ENCODE measurements at regions not wholly inside any gene's neighbourhood (a gene's known extent, or its start where the extent isn't known, plus 50 kb on each side); places are given as distances from the start of the nearest gene placed in this dataset.
"Not testable (repeated sequence)": the region's sequence is repeated elsewhere in the genome, so short reads cannot be mapped to it uniquely, and the experiment has no call there.

- DNase-seq (ENCODE audit: insufficient read length, low spot score), result no peak
- no peak for FAIRE-seq
Observed at GRCh38 chr5:86671536-86671935, 53.8 kb downstream of the COX7C start.

GRCh38 chr5:86674069-86674468 is 56.3 kb downstream of the COX7C start:
- FAIRE-seq (no peak), DNase-seq (ENCODE audit: insufficient read length, low spot score) (no peak)

GRCh38 chr5:86675311-86675710 is 57.6 kb downstream of the COX7C start:
- FAIRE-seq, result no peak

GRCh38 chr5:86679529-86679928 is 61.8 kb downstream of the COX7C start:
- DNase-seq (ENCODE audit: insufficient read length, low spot score) (peak; percentile 6), FAIRE-seq (no peak)

More at GRCh38 chr5:86675311-86675710, 57.6 kb downstream of the COX7C start:
- DNase-seq (ENCODE audit: insufficient read length, low spot score), result no peak

GRCh38 chr5:86679949-86680348 is 62.2 kb downstream of the COX7C start:
- FAIRE-seq (no peak), DNase-seq (ENCODE audit: insufficient read length, low spot score) (no peak)

- FAIRE-seq (no peak), DNase-seq (ENCODE audit: insufficient read length, low spot score) (no peak)
Observed at GRCh38 chr5:86684222-86684621, 66.5 kb downstream of the COX7C start.

GRCh38 chr5:86686046-86686445 is 68.3 kb downstream of the COX7C start:
- DNase-seq (ENCODE audit: insufficient read length, low spot score) (no peak), FAIRE-seq (no peak)

- DNase-seq (ENCODE audit: insufficient read length, low spot score), result no peak
- no peak for FAIRE-seq
Observed at GRCh38 chr5:86688406-86688805, 70.7 kb downstream of the COX7C start.

- no peak for FAIRE-seq
Observed at GRCh38 chr5:86689103-86689729, 71.5 kb downstream of the COX7C start.

GRCh38 chr5:86709157-86709881 is 91.6 kb downstream of the COX7C start:
- FAIRE-seq, result no peak
- DNase-seq (ENCODE audit: insufficient read length, low spot score), result no peak

More at GRCh38 chr5:86689103-86689729, 71.5 kb downstream of the COX7C start:
- DNase-seq (ENCODE audit: insufficient read length, low spot score), result no peak

GRCh38 chr5:86716121-86716520 is 98.4 kb downstream of the COX7C start:
- FAIRE-seq (no peak), DNase-seq (ENCODE audit: insufficient read length, low spot score) (no peak)

- not testable (repeated sequence) for DNase-seq (ENCODE audit: insufficient read length, low spot score); FAIRE-seq
Observed at GRCh38 chr5:86731319-86732117, 113.8 kb downstream of the COX7C start.

- FAIRE-seq (no peak), DNase-seq (ENCODE audit: insufficient read length, low spot score) (no peak)
Observed at GRCh38 chr5:86735370-86735769, 117.6 kb downstream of the COX7C start.

GRCh38 chr5:86737579-86737978 is 119.8 kb downstream of the COX7C start:
- FAIRE-seq, result no peak
- DNase-seq (ENCODE audit: insufficient read length, low spot score), result no peak

- FAIRE-seq, result no peak
- no peak for DNase-seq (ENCODE audit: insufficient read length, low spot score)
Observed at GRCh38 chr5:86748538-86749105, 130.9 kb downstream of the COX7C start.

GRCh38 chr5:86749841-86750240 is 132.1 kb downstream of the COX7C start:
- DNase-seq (ENCODE audit: insufficient read length, low spot score) (no peak), FAIRE-seq (no peak)

GRCh38 chr5:86756839-86757238 is 139.1 kb downstream of the COX7C start:
- DNase-seq (ENCODE audit: insufficient read length, low spot score) (no peak), FAIRE-seq (no peak)

GRCh38 chr5:86757824-86758223 is 140.1 kb downstream of the COX7C start:
- FAIRE-seq (no peak), DNase-seq (ENCODE audit: insufficient read length, low spot score) (no peak)

GRCh38 chr5:86760661-86761060 is 142.9 kb downstream of the COX7C start:
- DNase-seq (ENCODE audit: insufficient read length, low spot score), result no peak

GRCh38 chr5:86763929-86764328 is 146.2 kb downstream of the COX7C start:
- no peak for FAIRE-seq
- no peak for DNase-seq (ENCODE audit: insufficient read length, low spot score)

More at GRCh38 chr5:86760661-86761060, 142.9 kb downstream of the COX7C start:
- no peak for FAIRE-seq
